GM19328 (cell line): ENCODE measurements at regions not wholly inside any gene's neighbourhood (a gene's known extent, or its start where the extent isn't known, plus 50 kb on each side); places are given as distances from the start of the nearest gene placed in this dataset.

Experiments used
- ATAC-seq: cut with Tn5 transposase; IDR thresholded peaks from one replicate; pipeline ENCODE4 v1.9.1; 2021; ENCODE audit warnings: mild to moderate bottlenecking, moderate library complexity; ENCODE audit not compliant: unreplicated experiment

- no peak for ATAC-seq
Measured at GRCh38 chr9:31605164-31605563, 779.3 kb upstream of the ACO1 start.

GRCh38 chr9:31606678-31607077, 777.8 kb upstream of the ACO1 start:
- ATAC-seq = no peak

- ATAC-seq = no peak
Measured at GRCh38 chr9:31608416-31608815, 776.0 kb upstream of the ACO1 start.

GRCh38 chr9:31608881-31609280, 775.6 kb upstream of the ACO1 start:
- ATAC-seq = no peak

GRCh38 chr9:31612336-31613030, 772.0 kb upstream of the ACO1 start:
- no peak for ATAC-seq

- ATAC-seq = no peak
Measured at GRCh38 chr9:31615966-31616365, 768.5 kb upstream of the ACO1 start.

GRCh38 chr9:31623511-31623910, 760.9 kb upstream of the ACO1 start:
- ATAC-seq = no peak

GRCh38 chr9:31629292-31629691, 755.2 kb upstream of the ACO1 start:
- no peak for ATAC-seq

GRCh38 chr9:31637265-31637664, 747.2 kb upstream of the ACO1 start:
- ATAC-seq = no peak

GRCh38 chr9:31637861-31638260, 746.6 kb upstream of the ACO1 start:
- ATAC-seq = no peak

GRCh38 chr9:31639451-31639850, 745.0 kb upstream of the ACO1 start:
- ATAC-seq = no peak

- no peak for ATAC-seq
Measured at GRCh38 chr9:31669311-31669710, 715.1 kb upstream of the ACO1 start.

- ATAC-seq = no peak
Measured at GRCh38 chr9:31671011-31671410, 713.4 kb upstream of the ACO1 start.

- ATAC-seq = no peak
Measured at GRCh38 chr9:31674264-31674663, 710.2 kb upstream of the ACO1 start.

- no peak for ATAC-seq
Measured at GRCh38 chr9:31677415-31677814, 707.0 kb upstream of the ACO1 start.

- ATAC-seq = no peak
Measured at GRCh38 chr9:31677877-31678276, 706.6 kb upstream of the ACO1 start.

GRCh38 chr9:31683116-31683515, 701.3 kb upstream of the ACO1 start:
- no peak for ATAC-seq

- ATAC-seq = no peak
Measured at GRCh38 chr9:31697956-31698355, 686.5 kb upstream of the ACO1 start.

GRCh38 chr9:31699836-31700235, 684.6 kb upstream of the ACO1 start:
- ATAC-seq = no peak

GRCh38 chr9:31700252-31701045, 684.0 kb upstream of the ACO1 start:
- ATAC-seq = no peak

- ATAC-seq = no peak
Measured at GRCh38 chr9:31702957-31703356, 681.5 kb upstream of the ACO1 start.

- no peak for ATAC-seq
Measured at GRCh38 chr9:31715250-31715649, 669.2 kb upstream of the ACO1 start.
